GM12891 (cell line): ENCODE measurements at regions not wholly inside any gene's neighbourhood (a gene's known extent, or its start where the extent isn't known, plus 50 kb on each side); places are given as distances from the start of the nearest gene placed in this dataset.

Experiments used
- POLR2A ChIP-seq: IDR thresholded peaks from 2 replicates; pipeline ENCODE4 v1.6.1; 2011; ENCODE audit warnings: low read depth, low read length, control low read depth
- POLR2AphosphoS5 ChIP-seq: IDR thresholded peaks from 2 replicates; pipeline ENCODE4 v1.6.1; 2011; ENCODE audit warnings: low read depth, low read length, control low read depth
- TAF1 ChIP-seq: IDR thresholded peaks from 2 replicates; pipeline ENCODE4 v1.6.1; 2011; ENCODE audit warnings: low read depth, low read length, control low read depth

DNA sequence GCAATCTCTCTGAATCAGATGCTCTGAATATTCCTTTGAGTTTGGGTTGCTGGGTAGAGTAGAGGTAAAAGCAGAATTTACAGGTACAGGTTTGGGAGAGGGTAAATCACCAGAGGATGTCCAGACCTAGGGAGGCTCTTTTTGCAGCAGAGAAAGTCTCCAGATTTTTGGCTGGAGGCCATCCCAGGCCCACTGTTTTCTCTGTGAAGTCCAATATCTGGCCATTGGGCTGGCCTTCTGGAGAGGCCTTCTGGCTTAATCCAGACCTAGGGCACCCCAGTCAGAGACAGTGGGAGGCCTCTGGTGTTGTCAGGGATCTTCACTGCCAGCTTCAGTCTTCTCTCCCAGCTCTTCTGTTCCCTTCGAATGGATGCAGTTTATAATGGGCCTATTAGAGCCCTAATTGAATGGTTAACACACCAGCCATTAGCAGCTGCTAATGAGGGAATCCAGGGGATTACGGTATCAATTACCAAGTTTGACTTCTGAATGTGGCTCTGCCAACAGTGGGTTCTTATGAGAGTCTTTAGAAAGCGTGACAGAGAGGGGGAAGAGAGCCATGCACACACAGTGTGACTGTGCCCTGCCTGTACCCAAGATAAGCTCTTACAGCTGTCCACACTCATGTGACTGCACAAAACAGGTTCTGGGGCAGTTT, 183.1 kb downstream of the EMP1 start:
- TF ChIP-seq TAF1 (no peak), POLR2AphosphoS5 (no peak), POLR2A (no peak)
